Epithelial cell of esophagus (primary cell): ENCODE measurements at regions not wholly inside any gene's neighbourhood (a gene's known extent, or its start where the extent isn't known, plus 50 kb on each side); places are given as distances from the start of the nearest gene placed in this dataset.
A peak's percentile ranks its signal among the peaks of the same experiment; 100 is the strongest.

ENCODE experiments used
- DNase-seq: peaks from one replicate; pipeline ENCODE4 v3.0.0; 2010; ENCODE audit warnings: low read depth
- H3K4me3 ChIP-seq: 2 replicates; pipeline ENCODE4 v1.5.1; 2011; ENCODE audit warnings: mild to moderate bottlenecking, low read length, control low read depth
- CTCF ChIP-seq: IDR thresholded peaks from 2 replicates; pipeline ENCODE4 v1.5.1; 2011; ENCODE audit warnings: low read depth, mild to moderate bottlenecking, low read length, control low read depth, inconsistent platforms; ENCODE audit not compliant: insufficient read depth; ENCODE audit errors: missing control alignments

GRCh38 chr13:106197496-106197895, 338.0 kb downstream of the EFNB2 start:
- no peak overlapping the region for H3K4me3 ChIP-seq
- no peak for DNase-seq
- no peak for TF ChIP-seq CTCF

- TF ChIP-seq CTCF = no peak
- no peak for DNase-seq
- no peak overlapping the region for H3K4me3 ChIP-seq
Measured at GRCh38 chr13:106187501-106188095, 347.9 kb downstream of the EFNB2 start.

- DNase-seq = no peak
- TF ChIP-seq CTCF = no peak
- H3K4me3 ChIP-seq = no peak overlapping the region
Measured at GRCh38 chr13:106187101-106187500, 348.4 kb downstream of the EFNB2 start.

GRCh38 chr13:106186366-106187030, 349.0 kb downstream of the EFNB2 start:
- no peak for TF ChIP-seq CTCF
- peak; percentile 15 for DNase-seq
- H3K4me3 ChIP-seq = no peak overlapping the region

GRCh38 chr13:106184790-106185189, 350.7 kb downstream of the EFNB2 start:
- TF ChIP-seq CTCF = no peak
- H3K4me3 ChIP-seq = no peak overlapping the region
- no peak for DNase-seq

GRCh38 chr13:106183410-106184065, 351.9 kb downstream of the EFNB2 start:
- TF ChIP-seq CTCF = no peak
- DNase-seq = no peak
- H3K4me3 ChIP-seq = no peak overlapping the region
